Liver (tissue), 8 donors: ENCODE measurements at regions not wholly inside any gene's neighbourhood (a gene's known extent, or its start where the extent isn't known, plus 50 kb on each side); places are given as distances from the start of the nearest gene placed in this dataset.

Experiments
- DNase-seq: peaks from one replicate; pipeline ENCODE4 v3.0.0-alpha.2; 2017; ENCODE audit warnings: low spot score
- H3K27ac ChIP-seq, 2 donors: one replicate each; pipeline ENCODE4 v1.7.0; 2013; ENCODE audit warnings: inconsistent platforms in 2 of 2, low read length in 2 of 2, control low read depth in 1 of 2, low read depth in 1 of 2, mild to moderate bottlenecking in 1 of 2
- H3K27me3 ChIP-seq, 4 donors: one replicate each; pipeline versions ENCODE4 v1.6.1 to v1.7.0; 2013; ENCODE audit warnings: low read length in 3 of 4, inconsistent platforms in 1 of 4, mild to moderate bottlenecking in 1 of 4, moderate library complexity in 1 of 4; ENCODE audit not compliant: control insufficient read depth in 4 of 4, insufficient read depth in 4 of 4
- H3K36me3 ChIP-seq, 4 donors: one replicate each; pipeline versions ENCODE4 v1.6.1 to v1.7.0; 2013; ENCODE audit warnings: low read length in 3 of 4, mild to moderate bottlenecking in 3 of 4, low read depth in 1 of 4, moderate library complexity in 1 of 4; ENCODE audit not compliant: control insufficient read depth in 4 of 4, insufficient read depth in 3 of 4
- H3K4me1 ChIP-seq, 4 donors: one replicate each; pipeline versions ENCODE4 v1.6.1 to v1.7.0; 2013; ENCODE audit warnings: low read length in 3 of 4, mild to moderate bottlenecking in 3 of 4, moderate library complexity in 1 of 4; ENCODE audit not compliant: control insufficient read depth in 4 of 4, insufficient read depth in 4 of 4
- H3K4me3 ChIP-seq, 3 donors: one replicate each; pipeline versions ENCODE4 v1.6.1 to v1.7.0; 2013; ENCODE audit warnings: low read length in 3 of 3, control low read depth in 1 of 3, low read depth in 1 of 3, mild to moderate bottlenecking in 1 of 3
- H3K9ac ChIP-seq, 2 donors: one replicate each; pipeline ENCODE4 v1.7.0; 2013; ENCODE audit warnings: low read length in 2 of 2, mild to moderate bottlenecking in 2 of 2, moderate library complexity in 2 of 2, control low read depth in 1 of 2, low read depth in 1 of 2
- H3K9me3 ChIP-seq, 4 donors: one replicate each; pipeline versions ENCODE4 v1.6.1 to v1.7.0; 2013; ENCODE audit warnings: low read length in 3 of 4; ENCODE audit not compliant: control insufficient read depth in 4 of 4
- EGR1 ChIP-seq, 2 donors: IDR thresholded peaks; 2 replicates each; pipeline ENCODE4 v1.6.1; 2016 to 2018; ENCODE audit warnings: antibody characterized with exemption in 2 of 2, low read depth in 2 of 2
- FOXA2 ChIP-seq: IDR thresholded peaks from 2 replicates; pipeline ENCODE4 v1.6.1; 2016; ENCODE audit warnings: antibody characterized with exemption
- GABPA ChIP-seq, 2 donors: IDR thresholded peaks in 1 of 2; conservative IDR thresholded peaks in 1 of 2; 2 replicates each; pipeline ENCODE4 v1.6.1; 2016; ENCODE audit warnings: antibody characterized with exemption in 2 of 2, mild to moderate bottlenecking in 1 of 2, moderate library complexity in 1 of 2
- HNF4A ChIP-seq, 2 donors: conservative IDR thresholded peaks; 2 replicates each; pipeline ENCODE4 v1.6.1; 2016; ENCODE audit warnings: antibody characterized with exemption in 2 of 2, mild to moderate bottlenecking in 2 of 2
- HNF4G ChIP-seq: IDR thresholded peaks from 2 replicates; pipeline ENCODE4 v1.6.1; 2016; ENCODE audit warnings: antibody characterized with exemption
- JUND ChIP-seq, 2 donors: IDR thresholded peaks; 2 replicates each; pipeline ENCODE4 v1.6.1; 2016; ENCODE audit warnings: antibody characterized with exemption in 2 of 2
- NR2F2 ChIP-seq: IDR thresholded peaks from 2 replicates; pipeline ENCODE4 v1.6.1; 2016; ENCODE audit warnings: antibody characterized with exemption
- RXRA ChIP-seq, 2 donors: IDR thresholded peaks; 2 replicates each; pipeline ENCODE4 v1.6.1; 2017 to 2018; ENCODE audit warnings: antibody characterized with exemption in 2 of 2, mild to moderate bottlenecking in 1 of 2
- SP1 ChIP-seq: IDR thresholded peaks from 2 replicates; pipeline ENCODE4 v1.6.1; 2018; ENCODE audit warnings: antibody characterized with exemption, mild to moderate bottlenecking
- TAF1 ChIP-seq: conservative IDR thresholded peaks from 2 replicates; pipeline ENCODE4 v1.6.1; 2016; ENCODE audit warnings: antibody characterized with exemption, mild to moderate bottlenecking
- YY1 ChIP-seq: IDR thresholded peaks from 2 replicates; pipeline ENCODE4 v1.6.1; 2016; ENCODE audit warnings: antibody characterized with exemption, mild to moderate bottlenecking
- WGBS: extraction: QIAGEN DNeasy Blood & Tissue Kit; methylation state at CpG from one replicate; pipeline ENCODE4 v1.1.7; 2013; 5-methylcytosine and 5-hydroxymethylcytosine counted together
- TF ChIP-seq, protein P1 (sequence below): IDR thresholded peaks from 2 replicates; pipeline ENCODE4 v1.6.1; 2016; ENCODE audit warnings: antibody characterized with exemption
- TF ChIP-seq, protein P2 (sequence below): IDR thresholded peaks from 2 replicates; pipeline ENCODE4 v1.6.1; 2016; ENCODE audit warnings: antibody characterized with exemption
- TF ChIP-seq, protein P3 (sequence below): IDR thresholded peaks from 2 replicates; pipeline ENCODE4 v1.6.1; 2016; ENCODE audit warnings: antibody characterized with exemption, mild to moderate bottlenecking
- TF ChIP-seq, protein P4 (sequence below): fragments of 150-350 bp; IDR thresholded peaks from 2 replicates; pipeline ENCODE4 v1.5.1; 2017; ENCODE audit warnings: improper control_type of control experiment, low read depth, low read length; ENCODE audit not compliant: missing input control
- donor health status: healthy.
- donor health status: healthy.
- donor health status: healthy.
- donor health status: healthy.
- donor health status: healthy.

DNA sequence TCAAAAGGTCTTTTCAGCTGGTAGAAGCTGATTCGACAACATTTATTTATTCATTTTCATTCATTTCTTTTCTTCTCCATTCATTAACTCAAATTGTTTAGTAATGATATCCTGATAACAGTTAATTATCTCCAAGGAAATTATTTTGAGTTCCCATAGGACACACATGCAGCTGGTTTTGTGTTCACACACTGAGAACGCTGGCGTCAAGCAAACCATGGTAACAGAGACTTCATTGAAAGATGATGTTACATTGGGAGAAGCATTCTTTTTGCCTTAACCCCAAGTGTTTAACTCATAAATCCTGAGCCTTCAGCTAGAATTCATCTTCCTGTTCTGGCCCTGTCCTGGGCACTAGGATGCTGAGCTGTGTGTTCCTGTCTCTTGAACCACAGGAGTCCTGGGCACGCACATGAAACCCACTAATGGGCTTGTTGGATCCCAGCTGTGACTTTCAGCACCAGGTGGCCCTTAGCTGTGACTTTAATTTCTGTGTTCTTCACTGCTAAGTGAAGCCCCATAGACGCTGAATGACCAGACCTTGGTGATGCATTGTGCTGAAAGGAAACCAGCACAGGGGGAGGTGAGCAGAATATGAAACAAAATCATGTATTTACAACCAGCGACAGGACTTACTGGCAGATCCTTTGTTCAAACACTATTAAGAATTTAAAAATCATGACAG is 121.5 kb upstream of the PRSS58 start:
- Histone ChIP-seq H3K4me3 (no peak overlapping the region), H3K9me3 (no peaks in the 10 kb centered on the region), H3K36me3 (no peaks in the 10 kb centered on the region), H3K9ac (no peak overlapping the region), H3K4me1 (no peaks in the 10 kb centered on the region), H3K27ac (no peak overlapping the region), H3K27me3 (peaks cover 0 to 2% (median 0%) of the 10 kb centered on the region in 4 donors)
- TF ChIP-seq, protein P1, sequence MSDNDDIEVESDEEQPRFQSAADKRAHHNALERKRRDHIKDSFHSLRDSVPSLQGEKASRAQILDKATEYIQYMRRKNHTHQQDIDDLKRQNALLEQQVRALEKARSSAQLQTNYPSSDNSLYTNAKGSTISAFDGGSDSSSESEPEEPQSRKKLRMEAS = no peak
- no peak for TF ChIP-seq FOXA2
- TF ChIP-seq, protein P2, sequence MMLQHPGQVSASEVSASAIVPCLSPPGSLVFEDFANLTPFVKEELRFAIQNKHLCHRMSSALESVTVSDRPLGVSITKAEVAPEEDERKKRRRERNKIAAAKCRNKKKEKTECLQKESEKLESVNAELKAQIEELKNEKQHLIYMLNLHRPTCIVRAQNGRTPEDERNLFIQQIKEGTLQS = no peak
- no peak for TF ChIP-seq GABPA (IDR thresholded peaks at IDR 0.05 in 1 of 2, conservative IDR thresholded peaks at IDR 0.05 in 1 of 2)
- TF ChIP-seq SP1 = no peak
- DNase-seq = no peak
- WGBS = 78% methylated on average over 6 of the region's 6 CpGs

DNA sequence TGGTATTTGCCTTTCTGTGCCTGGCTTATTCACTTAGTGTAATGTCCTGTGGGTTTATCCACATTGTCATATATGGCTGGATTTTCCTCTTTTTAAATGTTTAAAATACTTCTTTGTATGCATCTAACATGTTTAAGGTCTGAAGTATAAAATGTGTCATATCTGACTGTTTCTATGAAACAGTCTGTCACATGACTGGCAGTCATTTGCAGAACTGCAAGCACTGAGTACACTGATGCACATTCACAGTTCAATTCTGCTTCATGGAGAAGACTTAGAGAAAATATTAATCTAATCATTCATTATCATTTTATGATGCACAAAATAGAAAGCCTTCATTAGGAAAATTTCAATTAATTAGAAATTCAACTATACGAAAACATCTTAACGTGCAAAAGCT is 119.7 kb upstream of the PRSS58 start:
- no peak for DNase-seq
- no peaks in the 10 kb centered on the region for H3K36me3 ChIP-seq
- 93% methylated on average over 2 of the region's 2 CpGs for WGBS
- H3K27me3 ChIP-seq = peaks cover 0 to 2% (median 0%) of the 10 kb centered on the region in 4 donors
- H3K9me3 ChIP-seq = no peaks in the 10 kb centered on the region
- TF ChIP-seq HNF4G (no peak), RXRA (IDR thresholded peaks at IDR 0.05) (no peak), SP1 (no peak), GABPA (IDR thresholded peaks at IDR 0.05 in 1 of 2, conservative IDR thresholded peaks at IDR 0.05 in 1 of 2) (no peak), HNF4A (conservative IDR thresholded peaks at IDR 0.05) (no peak)
- TF ChIP-seq, protein P1 = no peak
- TF ChIP-seq, protein P2 = no peak
- no peak overlapping the region for H3K4me3 ChIP-seq
- H3K27ac ChIP-seq = no peak overlapping the region
- no peaks in the 10 kb centered on the region for H3K4me1 ChIP-seq
- H3K9ac ChIP-seq = no peak overlapping the region

DNA sequence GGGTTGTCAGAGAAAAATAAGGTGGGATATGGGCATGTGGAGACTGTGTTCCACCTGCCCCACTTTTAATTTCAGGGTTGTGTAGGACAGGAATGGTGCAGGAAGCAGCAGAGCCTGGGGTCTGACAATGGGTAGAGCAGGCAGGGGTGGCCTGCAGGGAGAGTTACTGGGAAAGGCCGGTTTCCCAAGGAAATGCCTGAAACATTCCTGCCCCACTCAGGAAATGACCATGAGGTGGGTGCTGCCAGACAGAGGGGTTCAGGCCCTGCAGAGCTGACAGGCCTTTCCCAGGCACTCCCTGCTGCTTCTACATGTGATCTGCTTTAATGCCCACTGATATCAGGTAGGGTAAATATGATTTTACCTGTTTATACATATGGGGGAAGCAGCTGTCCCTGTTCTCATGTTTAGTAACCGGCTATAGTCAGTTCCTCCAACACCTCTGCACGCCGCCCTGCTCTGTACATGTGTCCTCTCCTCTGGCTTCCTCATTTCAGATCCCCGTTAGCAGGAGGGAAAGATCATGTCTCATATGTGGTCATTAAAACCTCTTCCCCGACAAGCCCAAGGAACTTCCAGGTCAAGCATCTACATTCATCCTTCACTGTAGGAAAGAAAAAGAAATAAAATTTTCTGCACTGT is 118.6 kb upstream of the PRSS58 start:
- Histone ChIP-seq H3K27me3 (peaks cover 0 to 2% (median 0%) of the 10 kb centered on the region in 4 donors), H3K36me3 (no peaks in the 10 kb centered on the region), H3K4me3 (no peak overlapping the region), H3K9me3 (no peaks in the 10 kb centered on the region), H3K27ac (no peak overlapping the region), H3K9ac (no peak overlapping the region), H3K4me1 (no peaks in the 10 kb centered on the region)
- 61% methylated on average over 6 of the region's 6 CpGs for WGBS
- TF ChIP-seq HNF4G (no peak), TAF1 (no peak), JUND (IDR thresholded peaks at IDR 0.05) (no peak)
- DNase-seq = no peak

DNA sequence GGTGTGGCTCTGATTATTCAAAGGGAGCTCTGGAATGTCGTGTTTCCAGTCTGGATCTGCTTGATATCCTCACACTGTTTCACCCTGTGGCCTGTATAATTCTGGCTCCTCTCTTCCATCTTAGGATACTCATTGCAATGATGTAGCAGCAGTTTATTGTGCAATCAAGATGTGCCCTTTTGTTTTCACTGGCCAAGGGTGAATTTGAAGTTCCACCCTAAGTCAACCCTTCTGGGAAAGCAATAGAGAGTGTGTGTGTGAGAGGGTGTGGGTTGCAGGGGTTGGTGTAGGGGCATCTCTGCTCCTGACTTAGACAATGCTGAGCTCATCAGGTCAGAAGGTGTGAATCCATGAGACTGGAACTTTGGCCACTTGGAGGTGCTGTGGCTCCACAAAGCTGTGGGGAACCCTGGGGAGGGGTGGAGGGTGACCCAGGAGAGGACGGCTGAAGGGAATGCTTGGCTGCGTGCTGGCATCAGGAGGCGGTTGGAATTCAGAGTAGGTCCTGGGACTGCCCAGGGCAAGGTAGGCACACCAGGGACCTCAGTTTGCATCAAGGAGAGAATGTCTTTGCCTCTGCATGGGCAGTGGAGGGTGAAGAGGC is 118.0 kb upstream of the PRSS58 start:
- Histone ChIP-seq H3K36me3 (no peaks in the 10 kb centered on the region), H3K9me3 (no peaks in the 10 kb centered on the region), H3K4me1 (no peaks in the 10 kb centered on the region), H3K27ac (no peak overlapping the region), H3K9ac (no peak overlapping the region), H3K4me3 (no peak overlapping the region), H3K27me3 (peaks cover 0 to 2% (median 0%) of the 10 kb centered on the region in 4 donors)
- WGBS = 55% methylated on average over 4 of the region's 4 CpGs
- DNase-seq = no peak
- TF ChIP-seq HNF4A (conservative IDR thresholded peaks at IDR 0.05) = no peak
- TF ChIP-seq HNF4G = no peak
- TF ChIP-seq YY1 = no peak
- TF ChIP-seq, protein P3, sequence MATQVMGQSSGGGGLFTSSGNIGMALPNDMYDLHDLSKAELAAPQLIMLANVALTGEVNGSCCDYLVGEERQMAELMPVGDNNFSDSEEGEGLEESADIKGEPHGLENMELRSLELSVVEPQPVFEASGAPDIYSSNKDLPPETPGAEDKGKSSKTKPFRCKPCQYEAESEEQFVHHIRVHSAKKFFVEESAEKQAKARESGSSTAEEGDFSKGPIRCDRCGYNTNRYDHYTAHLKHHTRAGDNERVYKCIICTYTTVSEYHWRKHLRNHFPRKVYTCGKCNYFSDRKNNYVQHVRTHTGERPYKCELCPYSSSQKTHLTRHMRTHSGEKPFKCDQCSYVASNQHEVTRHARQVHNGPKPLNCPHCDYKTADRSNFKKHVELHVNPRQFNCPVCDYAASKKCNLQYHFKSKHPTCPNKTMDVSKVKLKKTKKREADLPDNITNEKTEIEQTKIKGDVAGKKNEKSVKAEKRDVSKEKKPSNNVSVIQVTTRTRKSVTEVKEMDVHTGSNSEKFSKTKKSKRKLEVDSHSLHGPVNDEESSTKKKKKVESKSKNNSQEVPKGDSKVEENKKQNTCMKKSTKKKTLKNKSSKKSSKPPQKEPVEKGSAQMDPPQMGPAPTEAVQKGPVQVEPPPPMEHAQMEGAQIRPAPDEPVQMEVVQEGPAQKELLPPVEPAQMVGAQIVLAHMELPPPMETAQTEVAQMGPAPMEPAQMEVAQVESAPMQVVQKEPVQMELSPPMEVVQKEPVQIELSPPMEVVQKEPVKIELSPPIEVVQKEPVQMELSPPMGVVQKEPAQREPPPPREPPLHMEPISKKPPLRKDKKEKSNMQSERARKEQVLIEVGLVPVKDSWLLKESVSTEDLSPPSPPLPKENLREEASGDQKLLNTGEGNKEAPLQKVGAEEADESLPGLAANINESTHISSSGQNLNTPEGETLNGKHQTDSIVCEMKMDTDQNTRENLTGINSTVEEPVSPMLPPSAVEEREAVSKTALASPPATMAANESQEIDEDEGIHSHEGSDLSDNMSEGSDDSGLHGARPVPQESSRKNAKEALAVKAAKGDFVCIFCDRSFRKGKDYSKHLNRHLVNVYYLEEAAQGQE = no peak
- TF ChIP-seq NR2F2 = no peak
- TF ChIP-seq EGR1 (IDR thresholded peaks at IDR 0.05; ENCODE audit: low read depth in 2 of 2) = no peak
- TF ChIP-seq, protein P4, sequence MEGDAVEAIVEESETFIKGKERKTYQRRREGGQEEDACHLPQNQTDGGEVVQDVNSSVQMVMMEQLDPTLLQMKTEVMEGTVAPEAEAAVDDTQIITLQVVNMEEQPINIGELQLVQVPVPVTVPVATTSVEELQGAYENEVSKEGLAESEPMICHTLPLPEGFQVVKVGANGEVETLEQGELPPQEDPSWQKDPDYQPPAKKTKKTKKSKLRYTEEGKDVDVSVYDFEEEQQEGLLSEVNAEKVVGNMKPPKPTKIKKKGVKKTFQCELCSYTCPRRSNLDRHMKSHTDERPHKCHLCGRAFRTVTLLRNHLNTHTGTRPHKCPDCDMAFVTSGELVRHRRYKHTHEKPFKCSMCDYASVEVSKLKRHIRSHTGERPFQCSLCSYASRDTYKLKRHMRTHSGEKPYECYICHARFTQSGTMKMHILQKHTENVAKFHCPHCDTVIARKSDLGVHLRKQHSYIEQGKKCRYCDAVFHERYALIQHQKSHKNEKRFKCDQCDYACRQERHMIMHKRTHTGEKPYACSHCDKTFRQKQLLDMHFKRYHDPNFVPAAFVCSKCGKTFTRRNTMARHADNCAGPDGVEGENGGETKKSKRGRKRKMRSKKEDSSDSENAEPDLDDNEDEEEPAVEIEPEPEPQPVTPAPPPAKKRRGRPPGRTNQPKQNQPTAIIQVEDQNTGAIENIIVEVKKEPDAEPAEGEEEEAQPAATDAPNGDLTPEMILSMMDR = no peak
- no peak for TF ChIP-seq JUND (IDR thresholded peaks at IDR 0.05)
